Natural killer cell treated with Interleukin-12 subunit alpha and Interleukin-12 subunit beta and Interleukin-15 and Interleukin-18, amount 100 ng/mL, for 72 hours (primary cell): ENCODE measurements at regions not wholly inside any gene's neighbourhood (a gene's known extent, or its start where the extent isn't known, plus 50 kb on each side); places are given as distances from the start of the nearest gene placed in this dataset.
"Not testable (repeated sequence)": the region's sequence is repeated elsewhere in the genome, so short reads cannot be mapped to it uniquely, and the experiment has no call there.

Source experiments
- ATAC-seq, 2 donors: fragments of 150-1000 bp; cut with Tn5 transposase in 1 of 2; sonication (Bioruptor Pico), chemical (Tn5 transposase) in 1 of 2; 2 replicates each; pipeline ENCODE4 v1.10.0; 2021
- DNase-seq: peaks from one replicate; pipeline ENCODE4 v3.0.0; 2022; ENCODE audit warnings: low spot score
- H3K27ac Mint-ChIP-seq, 2 donors: 1 replicate in 1 of 2; 2 replicates in 1 of 2; pipeline ENCODE4 v1.8.0; 2022; ENCODE audit warnings: mixed read lengths in 2 of 2, mild to moderate bottlenecking in 1 of 2, moderate library complexity in 1 of 2
- H3K27me3 Mint-ChIP-seq, 2 donors: 1 replicate in 1 of 2; 2 replicates in 1 of 2; pipeline ENCODE4 v1.8.0; 2022; ENCODE audit warnings: mixed read lengths in 2 of 2
- H3K36me3 Mint-ChIP-seq: one replicate; pipeline ENCODE4 v1.8.0; 2022; ENCODE audit warnings: mixed read lengths
- H3K4me1 Mint-ChIP-seq, 2 donors: 1 replicate in 1 of 2; 2 replicates in 1 of 2; pipeline ENCODE4 v1.8.0; 2022; ENCODE audit warnings: low read depth in 2 of 2, mixed read lengths in 2 of 2, mild to moderate bottlenecking in 1 of 2
- H3K4me3 Mint-ChIP-seq: one replicate; pipeline ENCODE4 v1.8.0; 2022; ENCODE audit warnings: mixed read lengths
- H3K9me3 Mint-ChIP-seq: 2 replicates; pipeline ENCODE4 v1.8.0; 2022; ENCODE audit warnings: mixed read lengths

DNA sequence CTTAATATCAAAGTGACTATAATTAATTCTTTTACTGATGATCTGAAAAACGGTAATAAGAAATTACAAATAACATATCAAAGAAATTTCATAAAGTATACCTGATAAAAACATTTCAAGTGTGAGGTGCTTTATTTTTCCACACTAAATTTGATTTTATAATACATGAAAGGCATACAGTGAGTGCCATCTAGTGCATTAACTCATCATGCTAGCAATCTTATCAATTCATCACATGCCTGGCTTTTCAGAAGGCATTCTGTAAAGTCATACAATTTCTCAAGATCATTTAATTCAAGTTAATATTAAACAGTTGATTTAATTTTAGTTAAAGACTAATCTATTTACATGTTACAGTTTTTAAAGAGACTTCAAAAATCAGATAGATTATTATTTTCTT is 1020.9 kb downstream of the GATA3 start:
- Mint-ChIP-seq H3K27me3 (peaks cover 9 to 20% of the 10 kb centered on the region in 2 donors), H3K9me3 (peaks cover 3% of the 10 kb centered on the region), H3K4me3 (no peak overlapping the region), H3K4me1 (no peaks in the 10 kb centered on the region), H3K27ac (no peak overlapping the region), H3K36me3 (no peaks in the 10 kb centered on the region)
- DNase-seq, result no peak
- no peak for ATAC-seq

DNA sequence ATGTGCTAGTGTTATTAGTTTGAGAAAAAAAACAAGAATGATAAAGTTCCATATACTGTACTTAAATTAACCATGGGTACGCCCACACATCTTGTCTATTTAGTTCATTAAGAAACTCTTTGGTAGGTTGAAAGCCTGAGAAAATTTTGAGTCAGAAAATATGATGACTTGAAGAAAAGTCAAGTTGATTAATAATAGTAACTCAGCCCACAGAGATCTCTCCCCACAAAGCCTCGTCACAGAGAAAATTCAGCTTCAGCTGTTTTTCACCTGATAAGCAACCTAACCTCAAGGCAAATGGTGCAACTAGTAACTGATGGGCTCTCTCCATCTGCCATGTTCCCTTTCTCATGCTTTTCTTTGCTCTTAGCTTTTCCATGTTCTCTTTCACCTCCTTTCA is 1021.6 kb downstream of the GATA3 start:
- H3K27ac Mint-ChIP-seq, result no peak overlapping the region
- no peaks in the 10 kb centered on the region for H3K4me1 Mint-ChIP-seq
- no peak for DNase-seq
- no peak overlapping the region for H3K4me3 Mint-ChIP-seq
- H3K27me3 Mint-ChIP-seq, result peaks cover 9 to 20% of the 10 kb centered on the region in 2 donors
- no peak for ATAC-seq
- peaks cover 3% of the 10 kb centered on the region for H3K9me3 Mint-ChIP-seq
- no peaks in the 10 kb centered on the region for H3K36me3 Mint-ChIP-seq

GRCh38 chr10:9081253-9081652 is 1026.8 kb downstream of the GATA3 start:
- H3K9me3 Mint-ChIP-seq, result peaks cover 7% of the 10 kb centered on the region
- peaks cover 13 to 23% of the 10 kb centered on the region in 2 donors for H3K27me3 Mint-ChIP-seq
- no peak overlapping the region for H3K27ac Mint-ChIP-seq
- peaks cover 4 to 6% of the 10 kb centered on the region in 2 donors for H3K4me1 Mint-ChIP-seq
- H3K4me3 Mint-ChIP-seq, result no peak overlapping the region
- DNase-seq, result no peak
- no peaks in the 10 kb centered on the region for H3K36me3 Mint-ChIP-seq
- no peak for ATAC-seq

- Mint-ChIP-seq H3K27me3 (peaks cover 12 to 19% of the 10 kb centered on the region in 2 donors), H3K27ac (no peak overlapping the region), H3K36me3 (no peaks in the 10 kb centered on the region), H3K9me3 (peaks cover 7% of the 10 kb centered on the region), H3K4me3 (no peak overlapping the region), H3K4me1 (peaks cover 4 to 6% of the 10 kb centered on the region in 2 donors)
- DNase-seq (no peak), ATAC-seq (peak in 1 of 2 donors; percentile 33)
Measured at GRCh38 chr10:9081961-9082360, 1027.5 kb downstream of the GATA3 start.

- H3K4me3 Mint-ChIP-seq, result no peak overlapping the region
Measured at GRCh38 chr10:9091530-9092093, 1037.1 kb downstream of the GATA3 start.

GRCh38 chr10:9096288-9096687 is 1041.8 kb downstream of the GATA3 start:
- H3K4me1 Mint-ChIP-seq, result no peaks in the 10 kb centered on the region
- DNase-seq (no peak), ATAC-seq (no peak)
- H3K4me3 Mint-ChIP-seq, result no peak overlapping the region
- H3K27me3 Mint-ChIP-seq, result peaks cover 6 to 10% of the 10 kb centered on the region in 2 donors
- no peaks in the 10 kb centered on the region for H3K36me3 Mint-ChIP-seq
- H3K27ac Mint-ChIP-seq, result no peak overlapping the region
- H3K9me3 Mint-ChIP-seq, result no peaks in the 10 kb centered on the region

More at GRCh38 chr10:9091530-9092093, 1037.1 kb downstream of the GATA3 start:
- no peaks in the 10 kb centered on the region for H3K36me3 Mint-ChIP-seq
- no peaks in the 10 kb centered on the region for H3K4me1 Mint-ChIP-seq
- no peak overlapping the region for H3K27ac Mint-ChIP-seq
- no peak for ATAC-seq
- H3K27me3 Mint-ChIP-seq, result peaks cover 6 to 10% of the 10 kb centered on the region in 2 donors
- no peak for DNase-seq
- no peaks in the 10 kb centered on the region for H3K9me3 Mint-ChIP-seq

- DNase-seq, result no peak
- Mint-ChIP-seq H3K4me3 (no peak overlapping the region), H3K4me1 (no peaks in the 10 kb centered on the region), H3K36me3 (no peaks in the 10 kb centered on the region), H3K27me3 (peaks cover 6 to 10% of the 10 kb centered on the region in 2 donors), H3K27ac (no peak overlapping the region), H3K9me3 (no peaks in the 10 kb centered on the region)
- ATAC-seq, result no peak
Measured at GRCh38 chr10:9097206-9097990, 1042.9 kb downstream of the GATA3 start.

GRCh38 chr10:9097991-9098306 is 1043.5 kb downstream of the GATA3 start:
- Mint-ChIP-seq H3K27ac (no peak overlapping the region), H3K4me3 (no peak overlapping the region), H3K27me3 (peaks cover 3 to 10% of the 10 kb centered on the region in 2 donors), H3K36me3 (no peaks in the 10 kb centered on the region), H3K9me3 (no peaks in the 10 kb centered on the region), H3K4me1 (no peaks in the 10 kb centered on the region)
- ATAC-seq (no peak), DNase-seq (no peak)

- Mint-ChIP-seq H3K4me3 (no peak overlapping the region), H3K9me3 (no peaks in the 10 kb centered on the region), H3K27me3 (peaks cover 7 to 8% of the 10 kb centered on the region in 2 donors), H3K27ac (no peak overlapping the region), H3K4me1 (no peaks in the 10 kb centered on the region), H3K36me3 (no peaks in the 10 kb centered on the region)
- ATAC-seq (no peak), DNase-seq (no peak)
Measured at GRCh38 chr10:9102026-9102425, 1047.5 kb downstream of the GATA3 start.

GRCh38 chr10:9103301-9103700 is 1048.8 kb downstream of the GATA3 start:
- DNase-seq (no peak), ATAC-seq (no peak)
- Mint-ChIP-seq H3K9me3 (no peaks in the 10 kb centered on the region), H3K4me3 (no peak overlapping the region), H3K36me3 (no peaks in the 10 kb centered on the region), H3K27me3 (peaks cover 8 to 9% of the 10 kb centered on the region in 2 donors), H3K27ac (no peak overlapping the region), H3K4me1 (no peaks in the 10 kb centered on the region)

GRCh38 chr10:9111976-9112375 is 1057.5 kb downstream of the GATA3 start:
- Mint-ChIP-seq H3K4me3 (no peak overlapping the region), H3K9me3 (no peaks in the 10 kb centered on the region), H3K27ac (no peak overlapping the region), H3K27me3 (peaks cover under 1 to 2% of the 10 kb centered on the region in 2 donors), H3K36me3 (no peaks in the 10 kb centered on the region), H3K4me1 (no peaks in the 10 kb centered on the region)
- DNase-seq, result no peak
- ATAC-seq, result no peak

- no peak overlapping the region for H3K4me3 Mint-ChIP-seq
- H3K9me3 Mint-ChIP-seq, result peaks cover 3% of the 10 kb centered on the region
- H3K27ac Mint-ChIP-seq, result no peak overlapping the region
- peaks cover 6 to 17% of the 10 kb centered on the region in 2 donors for H3K27me3 Mint-ChIP-seq
- ATAC-seq (no peak), DNase-seq (no peak)
- H3K36me3 Mint-ChIP-seq, result no peaks in the 10 kb centered on the region
- no peaks in the 10 kb centered on the region for H3K4me1 Mint-ChIP-seq
Measured at GRCh38 chr10:9126728-9127127, 1072.2 kb downstream of the GATA3 start.

GRCh38 chr10:9137368-9137767 is 1082.9 kb downstream of the GATA3 start:
- ATAC-seq (no peak), DNase-seq (no peak)
- Mint-ChIP-seq H3K27me3 (peaks cover 4% of the 10 kb centered on the region in 2 donors), H3K4me1 (no peaks in the 10 kb centered on the region), H3K9me3 (no peaks in the 10 kb centered on the region), H3K4me3 (no peak overlapping the region), H3K27ac (no peak overlapping the region), H3K36me3 (no peaks in the 10 kb centered on the region)

DNA sequence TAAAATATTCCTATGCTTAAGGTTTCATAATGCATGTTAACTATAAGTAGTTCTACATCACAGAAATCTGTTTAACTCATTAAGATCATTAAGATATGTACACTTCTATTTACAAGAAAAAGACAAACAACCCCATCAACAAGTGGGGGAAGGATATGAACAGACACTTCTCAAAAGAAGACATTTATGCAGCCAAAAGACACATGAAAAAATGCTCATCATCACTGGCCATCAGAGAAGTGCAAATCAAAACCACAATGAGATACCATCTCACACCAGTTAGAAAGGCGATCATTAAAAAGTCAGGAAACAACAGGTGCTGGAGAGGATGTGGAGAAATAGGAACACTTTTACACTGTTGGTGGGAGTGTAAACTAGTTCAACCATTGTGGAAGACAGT is 1084.3 kb downstream of the GATA3 start:
- H3K9me3 Mint-ChIP-seq, ATAC-seq, H3K4me3 Mint-ChIP-seq, H3K27me3 Mint-ChIP-seq, H3K36me3 Mint-ChIP-seq, H3K27ac Mint-ChIP-seq, DNase-seq, H3K4me1 Mint-ChIP-seq: not testable (repeated sequence)
